Epithelial cell of proximal tubule (primary cell): ENCODE measurements at regions not wholly inside any gene's neighbourhood (a gene's known extent, or its start where the extent isn't known, plus 50 kb on each side); places are given as distances from the start of the nearest gene placed in this dataset.

Experiments
- DNase-seq: peaks from one replicate; pipeline ENCODE4 v3.0.0-alpha.2; 2011; ENCODE audit warnings: low read depth
- H3K4me3 ChIP-seq: 2 replicates; pipeline ENCODE4 v1.5.1; 2011; ENCODE audit warnings: low read depth, mild to moderate bottlenecking, low read length
- TF ChIP-seq, protein P1 (sequence below): conservative IDR thresholded peaks from 2 replicates; pipeline ENCODE4 v1.5.1; 2012; ENCODE audit warnings: low read depth, mild to moderate bottlenecking, low read length

DNA sequence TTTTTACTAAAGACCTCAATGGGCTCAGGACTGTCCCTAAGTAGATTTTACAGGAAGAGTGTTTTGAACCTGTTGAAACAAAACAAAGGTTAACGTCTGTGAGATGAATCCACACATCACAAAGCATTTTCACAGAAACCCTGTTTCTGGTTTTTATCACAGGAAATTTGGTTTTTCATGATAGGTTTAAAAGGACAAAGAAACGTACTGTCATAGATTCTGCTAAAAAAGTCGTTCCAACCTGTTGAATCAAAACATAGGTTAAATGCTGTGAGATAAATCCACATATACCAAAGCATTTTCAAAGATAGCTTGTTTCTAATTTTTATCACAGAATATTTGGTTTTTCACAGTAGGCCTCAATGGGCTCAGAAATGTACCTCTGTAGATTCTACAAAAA is 1531.0 kb downstream of the UQCRFS1 start:
- no peak overlapping the region for H3K4me3 ChIP-seq
- DNase-seq, result no peak
- TF ChIP-seq, protein P1, sequence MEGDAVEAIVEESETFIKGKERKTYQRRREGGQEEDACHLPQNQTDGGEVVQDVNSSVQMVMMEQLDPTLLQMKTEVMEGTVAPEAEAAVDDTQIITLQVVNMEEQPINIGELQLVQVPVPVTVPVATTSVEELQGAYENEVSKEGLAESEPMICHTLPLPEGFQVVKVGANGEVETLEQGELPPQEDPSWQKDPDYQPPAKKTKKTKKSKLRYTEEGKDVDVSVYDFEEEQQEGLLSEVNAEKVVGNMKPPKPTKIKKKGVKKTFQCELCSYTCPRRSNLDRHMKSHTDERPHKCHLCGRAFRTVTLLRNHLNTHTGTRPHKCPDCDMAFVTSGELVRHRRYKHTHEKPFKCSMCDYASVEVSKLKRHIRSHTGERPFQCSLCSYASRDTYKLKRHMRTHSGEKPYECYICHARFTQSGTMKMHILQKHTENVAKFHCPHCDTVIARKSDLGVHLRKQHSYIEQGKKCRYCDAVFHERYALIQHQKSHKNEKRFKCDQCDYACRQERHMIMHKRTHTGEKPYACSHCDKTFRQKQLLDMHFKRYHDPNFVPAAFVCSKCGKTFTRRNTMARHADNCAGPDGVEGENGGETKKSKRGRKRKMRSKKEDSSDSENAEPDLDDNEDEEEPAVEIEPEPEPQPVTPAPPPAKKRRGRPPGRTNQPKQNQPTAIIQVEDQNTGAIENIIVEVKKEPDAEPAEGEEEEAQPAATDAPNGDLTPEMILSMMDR, result no peak

DNA sequence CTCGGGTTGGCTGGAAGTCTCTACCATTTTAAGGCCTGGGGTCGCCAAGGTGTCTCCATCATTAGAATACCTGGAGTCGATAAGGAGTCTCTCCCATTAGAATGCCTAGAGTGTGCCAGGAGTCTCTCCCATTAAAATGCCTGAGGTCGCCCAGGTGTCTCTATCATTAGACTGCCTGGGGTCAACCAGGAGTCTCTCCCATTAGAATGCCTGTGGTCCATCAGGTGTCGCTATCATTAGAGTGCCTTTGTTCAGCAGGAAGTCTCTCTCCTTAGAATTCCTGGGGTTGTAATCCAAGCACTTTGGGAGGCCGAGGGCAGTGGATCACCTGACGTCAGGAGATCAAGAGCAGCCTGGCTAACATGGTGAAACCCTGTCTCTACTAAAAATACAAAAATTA is 1533.0 kb downstream of the UQCRFS1 start:
- TF ChIP-seq, protein P1, result no peak
- DNase-seq, result no peak
- no peak overlapping the region for H3K4me3 ChIP-seq

DNA sequence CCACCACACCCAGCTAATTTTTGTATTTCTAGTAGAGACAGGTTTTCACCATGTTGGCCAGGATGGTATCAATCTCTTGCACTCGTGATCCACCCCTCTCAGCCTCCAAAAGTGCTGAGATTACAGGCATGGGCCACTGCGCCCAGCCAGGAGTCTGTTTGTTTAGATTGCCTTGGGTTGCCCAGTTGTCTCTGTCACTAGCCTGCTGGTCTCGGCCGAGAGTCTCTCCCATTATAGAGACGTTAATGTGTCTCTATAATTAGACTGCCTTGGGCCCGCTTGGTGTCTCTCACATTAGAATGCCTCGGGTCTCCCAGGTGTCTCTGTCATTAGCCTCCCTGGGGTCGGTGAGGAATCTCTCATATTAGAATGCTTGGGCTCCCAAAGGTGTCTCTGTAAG is 1533.6 kb downstream of the UQCRFS1 start:
- H3K4me3 ChIP-seq, result no peak overlapping the region
- no peak for DNase-seq
- TF ChIP-seq, protein P1, result no peak

DNA sequence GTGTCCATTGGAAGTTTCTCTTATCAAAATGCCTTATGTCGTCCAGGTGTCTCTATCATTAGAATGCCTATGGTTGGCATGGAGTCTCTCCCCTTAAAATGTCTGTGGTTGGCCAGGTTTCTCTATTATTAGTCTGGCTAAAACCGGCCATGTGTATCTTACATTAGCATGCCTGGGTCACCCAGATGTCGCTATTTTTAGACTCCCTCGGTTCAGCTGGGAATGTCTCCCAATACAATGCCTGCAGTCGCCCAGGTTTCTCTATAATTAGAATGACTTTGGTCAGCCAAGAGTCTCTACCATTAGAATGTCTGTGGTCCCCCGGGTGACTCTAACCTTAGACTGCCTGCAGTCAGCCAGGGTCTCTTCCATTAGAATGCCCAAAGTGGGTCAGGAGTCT is 1536.1 kb downstream of the UQCRFS1 start:
- no peak for DNase-seq
- no peak overlapping the region for H3K4me3 ChIP-seq
- TF ChIP-seq, protein P1, result no peak

DNA sequence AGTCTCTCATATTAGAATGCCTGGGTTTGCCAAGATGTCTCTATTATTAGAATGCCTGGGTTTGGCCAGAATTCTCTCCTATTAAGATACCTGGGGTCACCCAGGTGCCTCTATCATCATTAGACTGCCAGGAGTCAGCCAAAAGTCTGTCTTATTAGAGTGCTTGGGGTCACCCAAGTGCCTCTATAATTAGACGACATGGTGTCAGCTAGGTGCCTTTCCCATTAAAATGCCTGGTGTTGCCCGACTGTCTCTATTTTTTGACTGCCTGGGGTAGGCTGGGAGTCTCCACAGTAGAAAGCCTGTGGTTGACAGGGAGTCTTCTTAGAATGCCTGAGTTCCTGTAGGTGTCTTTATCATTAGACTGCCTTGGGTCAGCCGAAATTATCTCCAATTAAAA is 1536.6 kb downstream of the UQCRFS1 start:
- no peak for DNase-seq
- TF ChIP-seq, protein P1, result no peak

DNA sequence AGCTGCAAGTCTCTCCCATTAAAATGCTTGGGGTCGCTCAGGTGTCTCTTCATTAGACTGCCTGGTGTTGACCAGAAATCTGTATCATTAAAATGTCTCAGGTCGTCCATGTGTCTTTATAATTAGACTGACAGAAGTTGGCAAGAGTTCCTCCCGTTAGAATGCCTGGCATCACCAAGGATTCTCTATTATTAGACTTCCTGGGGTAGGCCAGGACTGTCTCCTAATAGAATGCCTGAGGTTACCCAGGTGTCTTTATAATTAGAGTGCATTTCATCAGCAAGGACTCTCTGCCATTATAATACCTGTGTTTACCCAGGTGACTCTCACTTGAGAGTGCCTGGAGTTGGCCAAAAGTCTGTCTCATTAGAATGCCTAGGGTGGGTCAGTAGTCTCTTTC is 1537.2 kb downstream of the UQCRFS1 start:
- TF ChIP-seq, protein P1, result no peak
- H3K4me3 ChIP-seq, result no peak overlapping the region
- DNase-seq, result no peak

More for the DNA sequence above, 1536.6 kb downstream of the UQCRFS1 start:
- H3K4me3 ChIP-seq, result no peak overlapping the region

DNA sequence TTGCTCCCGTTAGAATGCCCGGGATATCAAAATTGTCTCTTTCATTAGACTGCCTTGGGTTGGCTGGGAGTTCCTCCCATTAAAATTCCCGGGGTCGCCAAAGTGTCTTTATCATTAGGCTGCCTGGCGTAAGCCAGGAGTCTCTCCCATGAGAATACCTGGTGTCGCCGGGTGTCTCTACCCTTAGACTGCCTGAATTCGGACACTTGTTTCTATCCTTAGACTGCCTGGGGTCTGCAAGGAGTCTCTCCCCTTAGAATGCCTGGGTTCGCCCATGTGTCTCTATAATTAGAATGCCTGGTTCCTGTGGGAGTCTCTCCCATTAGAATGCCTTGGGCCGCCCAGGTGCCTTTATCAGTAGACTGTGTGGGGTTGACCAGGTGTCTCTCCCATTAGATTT is 1538.2 kb downstream of the UQCRFS1 start:
- TF ChIP-seq, protein P1, result no peak
- no peak overlapping the region for H3K4me3 ChIP-seq
- no peak for DNase-seq
